ENCODE measurements at regions not wholly inside any gene's neighbourhood (a gene's known extent, or its start where the extent isn't known, plus 50 kb on each side); places are given as distances from the start of the nearest gene placed in this dataset.
"Not testable (repeated sequence)": the region's sequence is repeated elsewhere in the genome, so short reads cannot be mapped to it uniquely, and the experiment has no call there.

GRCh38 chr11:15662285-15662684 is 547.6 kb downstream of the INSC start:
- DNase-seq (ENCODE audit: low read depth): no peak

- no peak for DNase-seq (ENCODE audit: low read depth)
These were observed 549.1 kb downstream of the INSC start for GRCh38 chr11:15663777-15664218.

- DNase-seq (ENCODE audit: low read depth): peak; percentile 8
These were observed 550.7 kb downstream of the INSC start for GRCh38 chr11:15665368-15665871.

GRCh38 chr11:15667127-15667725 is 552.5 kb downstream of the INSC start:
- DNase-seq (ENCODE audit: low read depth): no peak

- no peak for DNase-seq (ENCODE audit: low read depth)
These were observed 554.0 kb downstream of the INSC start for GRCh38 chr11:15668718-15669117.

GRCh38 chr11:15670520-15671070 is 555.9 kb downstream of the INSC start:
- no peak for DNase-seq (ENCODE audit: low read depth)

GRCh38 chr11:15671216-15671615 is 556.5 kb downstream of the INSC start:
- DNase-seq (ENCODE audit: low read depth): no peak

- no peak for DNase-seq (ENCODE audit: low read depth)
These were observed 558.1 kb downstream of the INSC start for GRCh38 chr11:15672825-15673224.

- no peak for DNase-seq (ENCODE audit: low read depth)
These were observed 558.7 kb downstream of the INSC start for GRCh38 chr11:15673408-15673831.

- no peak for DNase-seq (ENCODE audit: low read depth)
These were observed 560.0 kb downstream of the INSC start for GRCh38 chr11:15674756-15675155.

- DNase-seq (ENCODE audit: low read depth): no peak
These were observed 561.0 kb downstream of the INSC start for GRCh38 chr11:15675683-15676082.

GRCh38 chr11:15677181-15677580 is 562.5 kb downstream of the INSC start:
- DNase-seq (ENCODE audit: low read depth): no peak

GRCh38 chr11:15683528-15683927 is 568.8 kb downstream of the INSC start:
- no peak for DNase-seq (ENCODE audit: low read depth)

GRCh38 chr11:15685306-15685705 is 570.6 kb downstream of the INSC start:
- DNase-seq (ENCODE audit: low read depth): no peak

GRCh38 chr11:15686259-15686658 is 571.5 kb downstream of the INSC start:
- DNase-seq (ENCODE audit: low read depth): not testable (repeated sequence)

GRCh38 chr11:15687342-15687741 is 572.6 kb downstream of the INSC start:
- no peak for DNase-seq (ENCODE audit: low read depth)

GRCh38 chr11:15688351-15688792 is 573.6 kb downstream of the INSC start:
- DNase-seq (ENCODE audit: low read depth): peak; percentile 4

GRCh38 chr11:15690320-15690719 is 575.6 kb downstream of the INSC start:
- no peak for DNase-seq (ENCODE audit: low read depth)

GRCh38 chr11:15692739-15693138 is 578.0 kb downstream of the INSC start:
- DNase-seq (ENCODE audit: low read depth): peak; percentile 1

GRCh38 chr11:15695096-15695721 is 580.5 kb downstream of the INSC start:
- no peak for DNase-seq (ENCODE audit: low read depth)

- DNase-seq (ENCODE audit: low read depth): no peak
These were observed 581.3 kb downstream of the INSC start for GRCh38 chr11:15696069-15696468.

- no peak for DNase-seq (ENCODE audit: low read depth)
These were observed 582.9 kb downstream of the INSC start for GRCh38 chr11:15697437-15698236.

GRCh38 chr11:15698855-15699254 is 584.1 kb downstream of the INSC start:
- DNase-seq (ENCODE audit: low read depth): no peak
